BJ (cell line): ENCODE measurements at regions not wholly inside any gene's neighbourhood (a gene's known extent, or its start where the extent isn't known, plus 50 kb on each side); places are given as distances from the start of the nearest gene placed in this dataset.
"Not testable (repeated sequence)": the region's sequence is repeated elsewhere in the genome, so short reads cannot be mapped to it uniquely, and the experiment has no call there.

Source experiments
- CTCF ChIA-PET: fragments of 350-600 bp; formaldehyde crosslinking; extraction: SDS; loops from one replicate; lab custom pipeline; 2021; ENCODE audit warnings: antibody characterized with exemption, inconsistent platforms; lab: Yijun Ruan, JAX
- POLR2A ChIA-PET: fragments of 300-600 bp; sonication (Branson Sonifier 250); formaldehyde crosslinking; extraction: SDS; loops from one replicate; lab custom pipeline; 2021; ENCODE audit warnings: antibody characterized with exemption; lab: Charles Lee
- DNase-seq: peaks from one replicate; pipeline ENCODE4 v3.0.0-alpha.2; 2011; ENCODE audit warnings: low read depth
- H3K27me3 ChIP-seq: 2 replicates; pipeline ENCODE4 v1.6.0; 2011; ENCODE audit warnings: low read length; ENCODE audit not compliant: control insufficient read depth, insufficient read depth
- H3K36me3 ChIP-seq: 2 replicates; pipeline ENCODE4 v1.5.1; 2011; ENCODE audit warnings: low read length; ENCODE audit not compliant: control insufficient read depth, insufficient read depth
- H3K4me3 ChIP-seq: 2 replicates; pipeline ENCODE4 v1.5.1; 2011; ENCODE audit warnings: low read depth, mild to moderate bottlenecking, control low read depth, low read length
- CTCF ChIP-seq: IDR thresholded peaks from 2 replicates; pipeline ENCODE4 v1.5.1; 2011; ENCODE audit warnings: low read depth, mild to moderate bottlenecking, control low read depth, inconsistent platforms, low read length, moderate library complexity; ENCODE audit not compliant: insufficient read depth

GRCh38 chr5:85972539-85972938, 645.2 kb upstream of the COX7C start:
- Histone ChIP-seq H3K4me3 (no peak overlapping the region), H3K27me3 (no peaks in the 10 kb centered on the region), H3K36me3 (no peaks in the 10 kb centered on the region)
- TF ChIP-seq CTCF = no peak
- CTCF ChIA-PET = interaction anchor here (0.9 kb wide), 1 partner anchor 16 kb away, joined by 3 read pairs; no protein-coding TSS in a partner anchor
- POLR2A ChIA-PET = no interaction called here
- DNase-seq = no peak

- POLR2A ChIA-PET = no interaction called here
- no peak for DNase-seq
- Histone ChIP-seq H3K4me3 (no peak overlapping the region), H3K36me3 (no peaks in the 10 kb centered on the region), H3K27me3 (no peaks in the 10 kb centered on the region)
- no peak for TF ChIP-seq CTCF
- CTCF ChIA-PET = no interaction called here
Observed at GRCh38 chr5:85985167-85985566, 632.6 kb upstream of the COX7C start.

- ChIA-PET POLR2A (no interaction called here), CTCF (no interaction called here)
- no peak for TF ChIP-seq CTCF
Observed at GRCh38 chr5:85990998-85991397, 626.7 kb upstream of the COX7C start.

GRCh38 chr5:85994653-85995052, 623.1 kb upstream of the COX7C start:
- DNase-seq, POLR2A ChIA-PET, CTCF ChIA-PET: not testable (repeated sequence)

More at GRCh38 chr5:85990998-85991397, 626.7 kb upstream of the COX7C start:
- Histone ChIP-seq H3K36me3 (no peaks in the 10 kb centered on the region), H3K4me3 (no peak overlapping the region), H3K27me3 (no peaks in the 10 kb centered on the region)
- no peak for DNase-seq

GRCh38 chr5:85998656-85999055, 619.1 kb upstream of the COX7C start:
- Histone ChIP-seq H3K27me3 (no peaks in the 10 kb centered on the region), H3K36me3 (no peaks in the 10 kb centered on the region), H3K4me3 (no peak overlapping the region)
- no peak for TF ChIP-seq CTCF
- DNase-seq = no peak
- POLR2A ChIA-PET = no interaction called here
- CTCF ChIA-PET = interaction anchor here (0.5 to 0.6 kb wide), 2 partner anchors 11 to 41 kb away, joined by 3 read pairs; no protein-coding TSS in a partner anchor

More at GRCh38 chr5:85994653-85995052, 623.1 kb upstream of the COX7C start:
- H3K36me3 ChIP-seq, H3K27me3 ChIP-seq, H3K4me3 ChIP-seq: not testable (repeated sequence)

GRCh38 chr5:86008293-86008692, 609.4 kb upstream of the COX7C start:
- H3K27me3 ChIP-seq = no peaks in the 10 kb centered on the region
- no peak for TF ChIP-seq CTCF
- no peaks in the 10 kb centered on the region for H3K36me3 ChIP-seq
- CTCF ChIA-PET = interaction anchor here (0.6 kb wide), 1 partner anchor 46 kb away, joined by 3 read pairs; no protein-coding TSS in a partner anchor
- POLR2A ChIA-PET = no interaction called here
- no peak for DNase-seq
- no peak overlapping the region for H3K4me3 ChIP-seq
